HCT116 (cell line): ENCODE measurements at regions not wholly inside any gene's neighbourhood (a gene's known extent, or its start where the extent isn't known, plus 50 kb on each side); places are given as distances from the start of the nearest gene placed in this dataset.

Experiments
- CEBPB ChIP-seq: IDR thresholded peaks from 2 replicates; pipeline ENCODE4 v1.6.1; 2012; ENCODE audit warnings: low read depth
- EZH2 ChIP-seq: fragments of 200-600 bp; sonication (generic); IDR thresholded peaks from 2 replicates; pipeline ENCODE4 v1.6.1; 2017; ENCODE audit warnings: antibody characterized with exemption, mixed run types
- JUND ChIP-seq: IDR thresholded peaks from 2 replicates; pipeline ENCODE4 v1.6.1; 2012
- MAX ChIP-seq: IDR thresholded peaks from 2 replicates; pipeline ENCODE4 v1.6.1; 2012
- POLR2A ChIP-seq: IDR thresholded peaks from 2 replicates; pipeline ENCODE4 v1.7.0; 2011; ENCODE audit warnings: borderline replicate concordance; ENCODE audit not compliant: insufficient read depth, insufficient read length; ENCODE audit errors: extremely low read depth
- POLR2AphosphoS5 ChIP-seq: IDR thresholded peaks from 2 replicates; pipeline ENCODE4 v1.6.1; 2011; ENCODE audit warnings: mild to moderate bottlenecking, low read depth, low read length, moderate library complexity
- SIN3A ChIP-seq: IDR thresholded peaks from 2 replicates; pipeline ENCODE4 v1.6.1; 2012; ENCODE audit warnings: low read depth
- SP1 ChIP-seq: IDR thresholded peaks from 2 replicates; pipeline ENCODE4 v1.6.1; 2012; ENCODE audit warnings: low read depth
- YY1 ChIP-seq: IDR thresholded peaks from 2 replicates; pipeline ENCODE4 v1.6.1; 2011; ENCODE audit warnings: low read length, low read depth, moderate library complexity, mild to moderate bottlenecking; ENCODE audit not compliant: insufficient replicate concordance; ENCODE audit errors: extremely low read depth
- ZBTB33 ChIP-seq: IDR thresholded peaks from 2 replicates; pipeline ENCODE4 v1.6.1; 2011; ENCODE audit warnings: mild to moderate bottlenecking, low read length, moderate library complexity; ENCODE audit not compliant: insufficient replicate concordance; ENCODE audit errors: extremely low read depth
- TF ChIP-seq, protein P1 (sequence below), 3 experiments: fragments of 200-600 bp in 1 of 3; sonication (generic) in 1 of 3; IDR thresholded peaks in 2 of 3; conservative IDR thresholded peaks in 1 of 3; 2 replicates each; pipeline ENCODE4 v1.5.1; 2012 to 2017; ENCODE audit warnings: low read depth in 2 of 3, low read length in 2 of 3, antibody characterized with exemption in 1 of 3, borderline replicate concordance in 1 of 3, control low read depth in 1 of 3, mild to moderate bottlenecking in 1 of 3, mixed read lengths in 1 of 3, mixed run types in 1 of 3, moderate library complexity in 1 of 3; ENCODE audit not compliant: insufficient read depth in 1 of 3

DNA sequence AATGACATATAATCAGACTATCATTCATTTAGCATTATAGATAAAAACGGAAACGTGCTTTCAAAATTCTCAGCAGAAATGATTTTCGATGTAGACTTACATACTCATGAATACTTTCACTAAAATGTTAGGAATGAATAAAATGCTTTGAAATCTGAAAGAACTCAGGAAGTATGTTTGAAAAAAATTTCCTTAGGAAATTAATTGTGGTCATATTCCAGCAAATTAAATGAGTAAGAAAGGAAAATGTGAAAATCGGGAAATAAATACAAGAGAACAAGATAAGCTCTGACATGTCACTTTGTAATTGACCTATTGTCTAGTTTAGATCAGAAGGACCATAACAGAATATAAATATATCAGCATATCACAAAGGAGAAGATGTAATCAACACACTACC, 981.0 kb upstream of the CDH2 start:
- TF ChIP-seq, protein P1, sequence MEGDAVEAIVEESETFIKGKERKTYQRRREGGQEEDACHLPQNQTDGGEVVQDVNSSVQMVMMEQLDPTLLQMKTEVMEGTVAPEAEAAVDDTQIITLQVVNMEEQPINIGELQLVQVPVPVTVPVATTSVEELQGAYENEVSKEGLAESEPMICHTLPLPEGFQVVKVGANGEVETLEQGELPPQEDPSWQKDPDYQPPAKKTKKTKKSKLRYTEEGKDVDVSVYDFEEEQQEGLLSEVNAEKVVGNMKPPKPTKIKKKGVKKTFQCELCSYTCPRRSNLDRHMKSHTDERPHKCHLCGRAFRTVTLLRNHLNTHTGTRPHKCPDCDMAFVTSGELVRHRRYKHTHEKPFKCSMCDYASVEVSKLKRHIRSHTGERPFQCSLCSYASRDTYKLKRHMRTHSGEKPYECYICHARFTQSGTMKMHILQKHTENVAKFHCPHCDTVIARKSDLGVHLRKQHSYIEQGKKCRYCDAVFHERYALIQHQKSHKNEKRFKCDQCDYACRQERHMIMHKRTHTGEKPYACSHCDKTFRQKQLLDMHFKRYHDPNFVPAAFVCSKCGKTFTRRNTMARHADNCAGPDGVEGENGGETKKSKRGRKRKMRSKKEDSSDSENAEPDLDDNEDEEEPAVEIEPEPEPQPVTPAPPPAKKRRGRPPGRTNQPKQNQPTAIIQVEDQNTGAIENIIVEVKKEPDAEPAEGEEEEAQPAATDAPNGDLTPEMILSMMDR (IDR thresholded peaks at IDR 0.05 in 2 of 3, conservative IDR thresholded peaks at IDR 0.05 in 1 of 3; ENCODE audit: borderline replicate concordance in 1 of 3, insufficient read depth in 1 of 3, low read depth in 2 of 3, low read length in 2 of 3), result no peak
- TF ChIP-seq YY1 (no peak), ZBTB33 (no peak), MAX (no peak), POLR2A (no peak), EZH2 (no peak), POLR2AphosphoS5 (no peak), CEBPB (no peak), SIN3A (no peak), JUND (no peak), SP1 (no peak)
